Spinal cord (tissue), 9 donors: ENCODE measurements at regions not wholly inside any gene's neighbourhood (a gene's known extent, or its start where the extent isn't known, plus 50 kb on each side); places are given as distances from the start of the nearest gene placed in this dataset.

Experiments used
- DNase-seq, 6 donors: peaks; one replicate each; pipeline versions ENCODE4 v3.0.0 to v3.0.0-alpha.2; 2013 to 2015; ENCODE audit warnings: low spot score in 6 of 6, low read depth in 4 of 6
- H3K27ac ChIP-seq: one replicate; pipeline ENCODE4 v1.5.1; 2013; ENCODE audit warnings: low read depth, low read length, control low read depth
- H3K27me3 ChIP-seq: one replicate; pipeline ENCODE4 v1.6.1; 2013; ENCODE audit warnings: low read length; ENCODE audit not compliant: control insufficient read depth, insufficient read depth
- H3K36me3 ChIP-seq: one replicate; pipeline ENCODE4 v1.6.1; 2013; ENCODE audit warnings: low read length; ENCODE audit not compliant: control insufficient read depth, insufficient read depth
- H3K4me1 ChIP-seq: one replicate; pipeline ENCODE4 v1.6.1; 2013; ENCODE audit warnings: low read length; ENCODE audit not compliant: control insufficient read depth, insufficient read depth
- H3K4me3 ChIP-seq: one replicate; pipeline ENCODE4 v1.5.1; 2013; ENCODE audit warnings: low read depth, low read length, control low read depth
- H3K9me3 ChIP-seq: one replicate; pipeline ENCODE4 v1.6.1; 2013; ENCODE audit warnings: low read length; ENCODE audit not compliant: control insufficient read depth, insufficient read depth
- WGBS: methylation state at CpG from one replicate; pipeline ENCODE4 v1.1.5; 2013; ENCODE audit warnings: missing lambda C conversion rate; ENCODE audit not compliant: insufficient coverage; 5-methylcytosine and 5-hydroxymethylcytosine counted together
- donor health status: healthy.

DNA sequence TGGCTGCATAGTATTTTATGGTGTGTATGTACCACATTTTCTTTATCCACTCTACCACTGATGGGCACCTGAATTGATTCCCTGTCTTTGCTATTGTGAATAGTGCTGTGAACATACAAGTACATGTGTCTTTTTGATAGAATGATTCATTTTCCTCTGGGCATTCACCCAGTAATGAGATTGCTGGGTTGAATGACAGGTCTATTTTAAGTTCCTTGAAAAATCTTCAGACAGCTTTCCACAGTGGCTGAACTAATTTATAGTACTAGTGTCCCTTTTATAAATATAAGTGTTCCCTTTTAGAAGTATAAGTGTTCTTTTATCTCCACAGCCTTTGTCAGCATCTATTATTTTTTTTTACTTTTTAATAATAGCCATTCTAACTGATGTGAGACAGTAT, 303.9 kb upstream of the EPHA4 start:
- H3K9me3 ChIP-seq = no peaks in the 10 kb centered on the region
- DNase-seq = no peak
- no peaks in the 10 kb centered on the region for H3K4me1 ChIP-seq
- H3K27me3 ChIP-seq = no peaks in the 10 kb centered on the region
- H3K27ac ChIP-seq = no peak overlapping the region
- H3K36me3 ChIP-seq = no peaks in the 10 kb centered on the region
- H3K4me3 ChIP-seq = no peak overlapping the region

DNA sequence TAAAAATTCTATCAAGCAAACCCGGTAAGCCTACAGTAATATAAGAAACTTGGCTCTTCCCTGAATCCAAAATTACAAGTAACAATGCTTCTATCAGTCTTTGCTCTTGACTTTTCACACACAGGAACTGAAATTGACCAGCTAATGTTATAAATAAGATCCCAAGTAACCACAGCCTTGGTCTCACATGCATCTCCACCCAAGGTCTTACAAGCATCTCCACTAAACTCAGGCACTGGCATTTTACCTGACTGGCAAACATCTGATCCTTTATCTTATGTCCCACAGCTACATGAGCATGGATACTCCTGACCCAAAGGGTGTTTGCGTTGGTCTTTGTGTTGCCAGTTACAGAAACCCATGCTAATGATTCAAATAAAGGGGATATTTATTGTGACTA, 302.3 kb upstream of the EPHA4 start:
- Histone ChIP-seq H3K27ac (no peak overlapping the region), H3K9me3 (no peaks in the 10 kb centered on the region), H3K4me3 (no peak overlapping the region), H3K27me3 (no peaks in the 10 kb centered on the region), H3K36me3 (no peaks in the 10 kb centered on the region), H3K4me1 (no peaks in the 10 kb centered on the region)
- no peak for DNase-seq
- WGBS = 100% methylated on average over 1 of the region's 2 CpGs

DNA sequence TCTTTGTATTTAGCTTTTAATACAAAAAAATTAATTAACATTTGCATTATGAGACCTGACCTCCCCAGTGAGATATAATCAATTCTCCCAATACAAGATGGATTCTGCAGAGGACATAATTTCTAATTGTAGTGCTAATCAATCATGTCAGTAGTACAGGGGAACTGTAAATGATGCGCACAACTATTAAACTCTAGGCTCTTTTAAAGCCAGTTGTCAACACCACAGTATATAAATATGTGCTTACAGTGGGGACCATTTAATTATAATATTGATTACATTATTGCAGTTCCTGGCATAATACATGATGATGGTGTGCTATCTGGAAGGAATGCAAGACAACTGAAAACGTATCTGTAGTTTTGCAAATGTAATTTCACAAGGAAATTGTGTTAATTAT, 285.6 kb upstream of the EPHA4 start:
- WGBS = 20% methylated on average over 1 of the region's 2 CpGs
- Histone ChIP-seq H3K27me3 (no peaks in the 10 kb centered on the region), H3K9me3 (no peaks in the 10 kb centered on the region), H3K27ac (no peak overlapping the region), H3K4me3 (no peak overlapping the region), H3K36me3 (no peaks in the 10 kb centered on the region), H3K4me1 (no peaks in the 10 kb centered on the region)
- no peak for DNase-seq

DNA sequence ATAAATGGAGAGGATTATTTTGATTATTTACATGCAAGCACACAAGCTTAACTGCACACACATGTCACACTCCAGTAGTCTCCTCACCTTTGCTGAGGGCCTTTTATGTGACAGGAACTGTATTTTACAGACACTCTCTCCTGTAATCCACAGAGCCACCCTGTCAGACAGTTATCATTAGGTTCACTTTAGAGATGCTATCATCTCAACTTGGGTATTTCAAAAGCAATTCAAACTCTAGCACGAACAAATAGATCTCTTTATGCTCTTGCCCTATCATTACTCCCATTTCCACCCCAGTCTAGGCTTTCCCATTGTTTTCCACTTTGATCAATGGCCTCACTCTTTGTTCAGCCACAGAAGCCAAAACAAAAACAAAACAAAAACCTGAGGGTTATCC, 281.2 kb upstream of the EPHA4 start:
- Histone ChIP-seq H3K9me3 (no peaks in the 10 kb centered on the region), H3K27ac (no peak overlapping the region), H3K36me3 (no peaks in the 10 kb centered on the region), H3K27me3 (no peaks in the 10 kb centered on the region), H3K4me3 (no peak overlapping the region), H3K4me1 (no peaks in the 10 kb centered on the region)
- 18% methylated on average over 1 of the region's 1 CpG for WGBS
- no peak for DNase-seq

DNA sequence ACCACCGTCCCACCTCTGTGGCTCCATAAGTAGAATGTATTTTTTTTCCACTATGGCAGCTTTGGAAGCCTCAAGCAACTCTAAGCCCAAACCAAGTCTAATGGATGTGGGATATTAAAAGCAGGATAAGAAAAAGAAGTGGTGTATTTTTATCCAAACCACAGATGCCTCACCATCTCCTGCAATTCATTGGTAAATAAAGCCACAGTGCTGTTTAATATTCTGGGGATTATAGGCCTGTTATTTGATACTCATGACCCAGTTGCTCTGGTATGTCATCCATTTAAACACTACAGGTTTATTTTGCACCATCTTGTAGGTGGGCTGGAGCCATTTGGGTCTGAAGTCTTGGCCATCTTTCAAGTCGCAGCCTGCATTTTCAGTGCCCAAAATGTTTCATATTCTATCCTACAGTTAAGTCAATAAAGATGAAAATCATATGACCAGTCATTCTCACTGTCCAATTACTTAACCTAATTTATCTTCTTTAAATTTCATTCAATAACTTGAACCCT, 279.5 kb upstream of the EPHA4 start:
- H3K9me3 ChIP-seq = no peaks in the 10 kb centered on the region
- WGBS = 100% methylated on average over 1 of the region's 2 CpGs

DNA sequence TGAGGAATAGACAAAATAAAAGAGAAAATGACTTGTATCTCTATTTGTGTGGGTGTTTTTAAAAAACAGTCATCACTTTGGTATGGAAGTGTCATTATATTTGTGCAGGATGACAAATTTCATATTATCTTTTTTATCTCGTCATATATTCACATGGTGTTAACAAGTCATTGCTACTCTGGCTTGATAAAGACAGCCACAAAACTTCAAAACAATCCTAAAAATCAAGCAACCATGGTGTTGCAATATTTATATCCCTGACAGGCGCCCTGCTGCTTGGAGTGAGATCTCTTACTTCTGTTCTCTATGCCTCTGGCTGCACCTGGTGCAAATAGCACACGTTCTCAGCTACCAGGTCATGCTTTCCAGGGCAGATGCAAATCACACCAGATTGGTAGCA, 278.0 kb upstream of the EPHA4 start:
- Histone ChIP-seq H3K4me3 (no peak overlapping the region), H3K27ac (no peak overlapping the region), H3K36me3 (no peaks in the 10 kb centered on the region), H3K9me3 (no peaks in the 10 kb centered on the region), H3K4me1 (no peaks in the 10 kb centered on the region), H3K27me3 (no peaks in the 10 kb centered on the region)
- no peak for DNase-seq
- WGBS = no CpG with 5 or more reads among the region's 3 CpGs

More for the DNA sequence above, 279.5 kb upstream of the EPHA4 start:
- Histone ChIP-seq H3K4me3 (no peak overlapping the region), H3K4me1 (no peaks in the 10 kb centered on the region), H3K27ac (no peak overlapping the region), H3K36me3 (no peaks in the 10 kb centered on the region), H3K27me3 (no peaks in the 10 kb centered on the region)
- DNase-seq = no peak

DNA sequence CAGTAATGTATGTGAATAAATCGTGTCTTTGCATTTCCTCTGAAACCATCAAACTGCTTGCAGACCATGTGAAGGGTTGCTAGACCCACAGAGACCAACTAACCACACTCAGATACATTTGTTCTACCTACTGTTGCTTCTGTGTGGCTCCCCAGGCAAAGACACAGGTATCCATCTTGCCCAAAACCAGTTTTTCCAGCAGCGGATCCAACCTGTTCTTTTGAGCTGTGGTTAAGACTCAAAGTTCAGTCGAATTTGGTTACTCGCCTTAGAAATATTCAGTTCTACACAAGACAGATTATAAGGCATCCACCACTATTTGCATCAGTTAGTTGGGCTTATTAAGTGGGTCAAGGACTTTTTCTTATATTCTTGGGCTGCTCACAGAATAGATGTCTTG, 276.2 kb upstream of the EPHA4 start:
- Histone ChIP-seq H3K4me3 (no peak overlapping the region), H3K27ac (no peak overlapping the region), H3K27me3 (no peaks in the 10 kb centered on the region), H3K36me3 (no peaks in the 10 kb centered on the region), H3K4me1 (no peaks in the 10 kb centered on the region), H3K9me3 (no peaks in the 10 kb centered on the region)
- no peak for DNase-seq
- 82% methylated on average over 2 of the region's 4 CpGs for WGBS

DNA sequence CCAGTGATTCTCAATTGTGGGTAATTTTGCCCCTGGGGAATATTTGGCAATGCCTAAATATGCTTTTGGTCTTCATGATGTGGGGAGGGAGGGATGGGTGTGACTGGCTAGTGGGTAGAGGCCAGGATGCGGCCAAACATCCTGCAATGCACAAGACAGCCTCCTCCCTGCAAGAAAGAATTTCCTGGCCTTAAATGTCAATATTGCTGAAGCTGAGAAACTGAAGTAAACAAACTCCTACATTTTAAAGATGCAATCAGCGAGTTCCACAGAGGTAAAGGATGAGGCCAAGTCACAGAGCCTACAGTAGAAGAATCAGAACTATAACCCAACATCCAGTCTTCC, 272.9 kb upstream of the EPHA4 start:
- H3K4me3 ChIP-seq = no peak overlapping the region
- DNase-seq = no peak
- H3K4me1 ChIP-seq = no peaks in the 10 kb centered on the region
- 100% methylated on average over 1 of the region's 2 CpGs for WGBS
- H3K27ac ChIP-seq = no peak overlapping the region
- no peaks in the 10 kb centered on the region for H3K27me3 ChIP-seq
- no peaks in the 10 kb centered on the region for H3K9me3 ChIP-seq
- H3K36me3 ChIP-seq = no peaks in the 10 kb centered on the region

DNA sequence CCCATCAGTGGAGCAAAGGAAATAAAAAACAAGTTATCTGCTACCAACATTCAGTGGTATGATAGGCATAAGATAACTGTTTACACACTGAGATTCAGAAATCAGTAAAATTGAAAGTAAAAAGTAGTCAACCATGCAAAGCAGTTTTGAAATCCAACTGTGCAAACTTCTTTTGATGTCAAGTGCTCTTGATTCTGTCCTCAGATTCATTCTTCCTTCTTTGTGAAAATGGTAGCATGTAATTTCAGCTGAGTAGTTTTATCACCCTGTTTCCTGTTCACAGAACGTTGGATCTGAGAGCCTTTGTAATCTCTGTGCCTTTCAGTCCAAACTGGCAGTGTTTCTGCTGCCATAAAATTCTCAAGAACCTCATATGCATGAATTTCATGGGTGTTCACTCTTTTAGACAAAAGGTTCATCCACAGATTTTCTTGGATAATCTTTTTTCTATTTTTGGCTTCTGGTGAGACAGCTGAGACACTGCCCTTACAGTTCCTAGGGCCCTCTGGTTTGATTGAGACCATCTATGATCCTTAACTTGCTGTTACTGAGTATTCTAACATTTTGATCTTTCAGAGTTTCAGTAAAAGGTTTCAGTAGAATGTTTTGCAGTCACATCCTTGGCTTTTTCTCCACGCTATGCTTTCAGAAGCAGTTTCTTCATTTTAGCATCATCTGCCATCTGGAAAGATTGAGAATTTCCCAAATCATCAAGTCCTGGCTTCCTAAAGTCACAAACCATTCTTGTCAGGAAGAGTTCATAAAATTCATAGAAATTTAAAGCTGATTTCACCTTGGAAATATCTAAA, 272.3 kb upstream of the EPHA4 start:
- Histone ChIP-seq H3K9me3 (no peaks in the 10 kb centered on the region), H3K27ac (no peak overlapping the region), H3K4me1 (no peaks in the 10 kb centered on the region), H3K36me3 (no peaks in the 10 kb centered on the region), H3K4me3 (no peak overlapping the region), H3K27me3 (no peaks in the 10 kb centered on the region)
- 36% methylated on average over 2 of the region's 2 CpGs for WGBS
- DNase-seq = peak in 1 of 6 donors; percentile 53

DNA sequence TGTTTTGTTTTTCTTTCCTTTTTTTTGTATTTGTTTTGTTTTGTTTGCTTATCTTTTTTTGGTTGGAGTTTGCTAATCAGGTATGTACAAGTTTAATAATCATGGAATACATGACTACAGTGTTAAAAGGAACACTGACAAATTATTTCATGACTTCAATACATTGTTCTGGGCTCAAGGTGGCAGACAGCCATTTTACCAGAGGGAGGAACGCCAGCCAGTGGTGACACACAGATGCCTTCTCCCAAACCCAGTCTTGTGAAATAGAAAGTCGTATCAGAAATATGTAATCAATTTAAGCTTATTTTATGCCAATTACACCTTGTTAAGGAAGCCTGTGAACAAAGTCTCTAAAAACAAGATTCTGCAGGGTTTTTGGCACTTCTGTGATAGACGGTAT, 264.0 kb upstream of the EPHA4 start:
- Histone ChIP-seq H3K4me1 (no peaks in the 10 kb centered on the region), H3K4me3 (no peak overlapping the region), H3K27me3 (no peaks in the 10 kb centered on the region), H3K36me3 (no peaks in the 10 kb centered on the region), H3K9me3 (no peaks in the 10 kb centered on the region), H3K27ac (no peak overlapping the region)
- peak in 2 of 6 donors; percentile 47 to 48 for DNase-seq
- no CpG with 5 or more reads among the region's 3 CpGs for WGBS
